Heart left ventricle (tissue), 16 donors: ENCODE measurements at regions not wholly inside any gene's neighbourhood (a gene's known extent, or its start where the extent isn't known, plus 50 kb on each side); places are given as distances from the start of the nearest gene placed in this dataset.
"Not testable (repeated sequence)": the region's sequence is repeated elsewhere in the genome, so short reads cannot be mapped to it uniquely, and the experiment has no call there.

ENCODE experiments used
- ATAC-seq, 4 donors: fragments of 200-7000 bp; cut with Tn5 transposase; one replicate each; pipeline ENCODE4 v1.9.1; 2020 to 2022; ENCODE audit warnings: moderate library complexity in 4 of 4, mild to moderate bottlenecking in 3 of 4, moderate number of reproducible peaks in 1 of 4
- DNase-seq, 5 donors: peaks; one replicate each; pipeline ENCODE4 v3.0.0-alpha.2; 2020
- H3K27ac ChIP-seq, 12 donors: fragments of 200-600 bp; sonication (generic) in 4 of 12; one replicate each; pipeline versions ENCODE4 v1.5.0 to v1.8.0; 2016 to 2022; ENCODE audit warnings: mild to moderate bottlenecking in 2 of 12
- H3K27me3 ChIP-seq, 9 donors: fragments of 200-600 bp; sonication (generic) in 2 of 9; one replicate each; pipeline versions ENCODE4 v1.5.1 to v1.8.0; 2016 to 2022; ENCODE audit warnings: mild to moderate bottlenecking in 3 of 9
- H3K36me3 ChIP-seq, 9 donors: fragments of 200-600 bp; sonication (generic) in 2 of 9; one replicate each; pipeline versions ENCODE4 v1.5.0 to v1.8.0; 2018 to 2022; ENCODE audit warnings: mild to moderate bottlenecking in 2 of 9
- H3K4me1 ChIP-seq, 12 donors: fragments of 200-600 bp; sonication (generic) in 4 of 12; one replicate each; pipeline versions ENCODE4 v1.5.0 to v1.8.0; 2016 to 2022; ENCODE audit warnings: mild to moderate bottlenecking in 3 of 12
- H3K4me3 ChIP-seq, 12 donors: fragments of 200-600 bp; sonication (generic) in 4 of 12; one replicate each; pipeline versions ENCODE4 v1.5.0 to v1.8.0; 2017 to 2022; ENCODE audit warnings: mild to moderate bottlenecking in 9 of 12, moderate library complexity in 4 of 12
- H3K9me3 ChIP-seq, 12 donors: fragments of 200-600 bp; sonication (generic) in 4 of 12; one replicate each; pipeline versions ENCODE4 v1.5.0 to v1.8.0; 2016 to 2022; ENCODE audit warnings: mild to moderate bottlenecking in 1 of 12
- CTCF ChIP-seq, 12 donors: fragments of 200-600 bp; sonication (generic) in 4 of 12; IDR thresholded peaks; one replicate each; pipeline versions ENCODE4 v1.5.0 to v1.8.0; 2018 to 2022; ENCODE audit warnings: antibody characterized with exemption in 12 of 12, mild to moderate bottlenecking in 5 of 12
- POLR2A ChIP-seq, 2 donors: fragments of 450-650 bp; IDR thresholded peaks; one replicate each; pipeline ENCODE4 v1.6.1; 2017; ENCODE audit warnings: antibody characterized with exemption in 2 of 2, mild to moderate bottlenecking in 2 of 2, moderate library complexity in 2 of 2
- WGBS, 4 donors: extraction: QIAGEN DNeasy Blood & Tissue Kit in 2 of 4; methylation state at CpG; one replicate each; pipeline versions ENCODE4 v1.1.5 to v1.1.7; 2013 to 2018; 5-methylcytosine and 5-hydroxymethylcytosine counted together
- intact Hi-C, 10 donors: fragments of 100-400 bp; cut with DNase I; formaldehyde crosslinking; loops; one replicate each; pipeline versions ENCODE4 v1.11.1 to v1.14.2; 2022
- donor health status: ischemic (EF 13 %, LVEDD 7.1; RV severe dilation, severe dysfunction).
- donor health status: healthy with polysubstance abuse.
- donor health status: DM: no; HTN: yes; CAD: no.
- donor health status: DM: no; HTN: no; CAD: no.
- donor health status: ischemic (EF 25% LVEDD 6.9; RV normal size, moderate dysfunction).
- donor health status: ischemic (EF 25% LVEDD 5.7; RV mildly dilated, moderate dysfunction).
- donor health status: healthy.
- donor health status: DM: yes; HTN: yes; CAD: no.
- donor health status: ischemic (EF 35%, LVEDD 5.7; RV mildly dilated, moderate dysfunction).
- donor health status: nonischemic (EF 11% LVEDD 7.7; RV severe dilation, severe dysfunction).
- donor health status: DM: yes; HTN: yes; CAD: no.
- donor health status: PGD.
- donor health status: ischemic (EF 29% LVEDD 5.4; RV normal size, mild dysfunction).
- donor health status: nonischemic (EF 23%, LVEDD 6.1; RV moderate dilation, normal function).

- ATAC-seq, result no peak
Observed at GRCh38 chr13:64688893-64689677, 2541.1 kb downstream of the PCDH9 start.

GRCh38 chr13:64686536-64686935 lies 2543.6 kb downstream of the PCDH9 start:
- peaks cover 0 to 29% (median 0%) of the 10 kb centered on the region in 12 donors for H3K9me3 ChIP-seq
- ATAC-seq, H3K27ac ChIP-seq, H3K4me3 ChIP-seq, H3K4me1 ChIP-seq, DNase-seq, intact Hi-C loops, H3K36me3 ChIP-seq, H3K27me3 ChIP-seq: not testable (repeated sequence)
- 78 to 84% (median 80%) methylated on average over 4 of the region's 4 CpGs for WGBS, 4 donors

More at GRCh38 chr13:64688893-64689677, 2541.1 kb downstream of the PCDH9 start:
- Histone ChIP-seq H3K4me1 (no peaks in the 10 kb centered on the region), H3K4me3 (no peak overlapping the region), H3K27me3 (no peaks in the 10 kb centered on the region), H3K36me3 (no peaks in the 10 kb centered on the region), H3K9me3 (peaks cover 0 to 11% (median 0%) of the 10 kb centered on the region in 12 donors), H3K27ac (no peak overlapping the region)
- DNase-seq, result no peak
- intact Hi-C loops, result no loop called here
- TF ChIP-seq CTCF (IDR thresholded peaks at IDR 0.05), result no peak
- no peak for TF ChIP-seq POLR2A (IDR thresholded peaks at IDR 0.05)
- 80 to 89% (median 83%) methylated on average over 4 of the region's 4 CpGs for WGBS, 4 donors

GRCh38 chr13:64684685-64685431 lies 2545.3 kb downstream of the PCDH9 start:
- TF ChIP-seq CTCF (IDR thresholded peaks at IDR 0.05), result no peak
- no peak for TF ChIP-seq POLR2A (IDR thresholded peaks at IDR 0.05)
- intact Hi-C loops, result no loop called here
- no peaks in the 10 kb centered on the region for H3K36me3 ChIP-seq
- H3K9me3 ChIP-seq, result peaks cover 0 to 33% (median 0%) of the 10 kb centered on the region in 12 donors
- DNase-seq, result no peak
- no peaks in the 10 kb centered on the region for H3K4me1 ChIP-seq
- no peak for ATAC-seq
- H3K4me3 ChIP-seq, result no peak overlapping the region
- 51 to 59% (median 53%) methylated on average over 7 of the region's 7 CpGs for WGBS, 4 donors
- H3K27ac ChIP-seq, result no peak overlapping the region
- H3K27me3 ChIP-seq, result no peaks in the 10 kb centered on the region

GRCh38 chr13:64684108-64684507 lies 2546.0 kb downstream of the PCDH9 start:
- no peak for ATAC-seq
- H3K4me3 ChIP-seq, result no peak overlapping the region

More at GRCh38 chr13:64684108-64684507, 2546.0 kb downstream of the PCDH9 start:
- Histone ChIP-seq H3K27me3 (no peaks in the 10 kb centered on the region), H3K27ac (no peak overlapping the region), H3K4me1 (no peaks in the 10 kb centered on the region), H3K36me3 (no peaks in the 10 kb centered on the region), H3K9me3 (peaks cover 0 to 33% (median 0%) of the 10 kb centered on the region in 12 donors)
- intact Hi-C loops, result no loop called here
- TF ChIP-seq POLR2A (IDR thresholded peaks at IDR 0.05) (no peak), CTCF (IDR thresholded peaks at IDR 0.05) (no peak)
- DNase-seq, result no peak
- WGBS, 4 donors, result 75 to 81% (median 78%) methylated on average over 3 of the region's 3 CpGs
